ENCODE measurements at regions not wholly inside any gene's neighbourhood (a gene's known extent, or its start where the extent isn't known, plus 50 kb on each side); places are given as distances from the start of the nearest gene placed in this dataset.

GRCh38 chr16:51567911-51568310 is 416.8 kb upstream of the SALL1 start:
- ChIA-PET POLR2A (no interaction called here), CTCF (ENCODE audit: unreplicated experiment) (no interaction called here)
- H2AFZ ChIP-seq (ENCODE audit: low read length), result no peak overlapping the region
- intact Hi-C loops (cut with micrococcal nuclease; ENCODE audit: unreplicated experiment), result no loop called here
- no peaks in the 10 kb centered on the region for H3K9me2 ChIP-seq (ENCODE audit: insufficient read depth, low read length)
- no peaks in the 10 kb centered on the region for H3K79me2 ChIP-seq (ENCODE audit: insufficient read depth, low read depth, low read length)
- no peaks in the 10 kb centered on the region for H3K36me3 ChIP-seq (ENCODE audit: insufficient read depth, low read length)
- H3K9me3 ChIP-seq (ENCODE audit: low read length), result no peaks in the 10 kb centered on the region
- TF ChIP-seq CTCF (conservative IDR thresholded peaks at IDR 0.05; ENCODE audit: low read length) (no peak), EZH2phosphoT487 (IDR thresholded peaks at IDR 0.05; ENCODE audit: borderline replicate concordance, low read depth, low read length) (no peak)
- DNase-seq (ENCODE audit: low spot score), result no peak
- H4K20me1 ChIP-seq (ENCODE audit: insufficient read depth, low read length), result no peaks in the 10 kb centered on the region
- no peaks in the 10 kb centered on the region for H3K4me1 ChIP-seq (ENCODE audit: insufficient read depth, low read length, poor library complexity, severe bottlenecking)
- H3K4me2 ChIP-seq (ENCODE audit: low read length), result no peak overlapping the region
- H3K27ac ChIP-seq (ENCODE audit: low read depth, low read length, poor library complexity, severe bottlenecking), result no peak overlapping the region
- BruUV-seq (replicated peaks), result no TSS peak
- no peak overlapping the region for H3K4me3 ChIP-seq (ENCODE audit: low read depth, low read length, poor library complexity, severe bottlenecking)

GRCh38 chr16:51565184-51565583 is 414.1 kb upstream of the SALL1 start:
- H3K4me1 ChIP-seq (ENCODE audit: insufficient read depth, low read length, poor library complexity, severe bottlenecking), result no peaks in the 10 kb centered on the region
- H4K20me1 ChIP-seq (ENCODE audit: insufficient read depth, low read length), result no peaks in the 10 kb centered on the region
- no peaks in the 10 kb centered on the region for H3K79me2 ChIP-seq (ENCODE audit: insufficient read depth, low read depth, low read length)
- H2AFZ ChIP-seq (ENCODE audit: low read length), result no peak overlapping the region
- H3K9me3 ChIP-seq (ENCODE audit: low read length), result no peaks in the 10 kb centered on the region
- no peaks in the 10 kb centered on the region for H3K36me3 ChIP-seq (ENCODE audit: insufficient read depth, low read length)
- H3K4me3 ChIP-seq (ENCODE audit: low read depth, low read length, poor library complexity, severe bottlenecking), result no peak overlapping the region
- BruUV-seq (replicated peaks), result no TSS peak
- POLR2A ChIA-PET, result interaction anchor here (0.6 to 1.5 kb wide), 2 partner anchors 9 to 467 kb away, joined by 3 read pairs; no protein-coding TSS in a partner anchor
- no peak overlapping the region for H3K27ac ChIP-seq (ENCODE audit: low read depth, low read length, poor library complexity, severe bottlenecking)
- TF ChIP-seq CTCF (conservative IDR thresholded peaks at IDR 0.05; ENCODE audit: low read length), result no peak
- no peak for TF ChIP-seq EZH2phosphoT487 (IDR thresholded peaks at IDR 0.05; ENCODE audit: borderline replicate concordance, low read depth, low read length)
- DNase-seq (ENCODE audit: low spot score), result no peak
- intact Hi-C loops (cut with micrococcal nuclease; ENCODE audit: unreplicated experiment), result no loop called here
- no peaks in the 10 kb centered on the region for H3K9me2 ChIP-seq (ENCODE audit: insufficient read depth, low read length)
- CTCF ChIA-PET (ENCODE audit: unreplicated experiment), result no interaction called here
- no peak overlapping the region for H3K4me2 ChIP-seq (ENCODE audit: low read length)

- BruUV-seq (replicated peaks), result no TSS peak
- H3K4me2 ChIP-seq (ENCODE audit: low read length), result no peak overlapping the region
- intact Hi-C loops (cut with micrococcal nuclease; ENCODE audit: unreplicated experiment), result no loop called here
- no peaks in the 10 kb centered on the region for H3K4me1 ChIP-seq (ENCODE audit: insufficient read depth, low read length, poor library complexity, severe bottlenecking)
- ChIA-PET POLR2A (no interaction called here), CTCF (ENCODE audit: unreplicated experiment) (no interaction called here)
- no peak overlapping the region for H3K27ac ChIP-seq (ENCODE audit: low read depth, low read length, poor library complexity, severe bottlenecking)
- no peaks in the 10 kb centered on the region for H3K79me2 ChIP-seq (ENCODE audit: insufficient read depth, low read depth, low read length)
- H2AFZ ChIP-seq (ENCODE audit: low read length), result no peak overlapping the region
- no peak for DNase-seq (ENCODE audit: low spot score)
- no peaks in the 10 kb centered on the region for H3K9me3 ChIP-seq (ENCODE audit: low read length)
- TF ChIP-seq CTCF (conservative IDR thresholded peaks at IDR 0.05; ENCODE audit: low read length) (no peak), EZH2phosphoT487 (IDR thresholded peaks at IDR 0.05; ENCODE audit: borderline replicate concordance, low read depth, low read length) (no peak)
- no peaks in the 10 kb centered on the region for H3K36me3 ChIP-seq (ENCODE audit: insufficient read depth, low read length)
- no peaks in the 10 kb centered on the region for H4K20me1 ChIP-seq (ENCODE audit: insufficient read depth, low read length)
- H3K4me3 ChIP-seq (ENCODE audit: low read depth, low read length, poor library complexity, severe bottlenecking), result no peak overlapping the region
- no peaks in the 10 kb centered on the region for H3K9me2 ChIP-seq (ENCODE audit: insufficient read depth, low read length)
Observed at GRCh38 chr16:51562891-51563290, 411.8 kb upstream of the SALL1 start.

Measured in OCI-LY7 (cell line).